GM23248 (cell line): ENCODE measurements at regions not wholly inside any gene's neighbourhood (a gene's known extent, or its start where the extent isn't known, plus 50 kb on each side); places are given as distances from the start of the nearest gene placed in this dataset.

Experiments used
- EZH2 ChIP-seq: fragments of 200-600 bp; sonication (generic); IDR thresholded peaks from 2 replicates; pipeline ENCODE4 v1.6.1; 2018; ENCODE audit warnings: antibody characterized with exemption, mild to moderate bottlenecking; ENCODE audit not compliant: insufficient read depth, poor library complexity, severe bottlenecking
- EZH2phosphoT487 ChIP-seq: fragments of 200-600 bp; sonication (generic); IDR thresholded peaks from 2 replicates; pipeline ENCODE4 v1.6.1; 2018; ENCODE audit warnings: antibody characterized with exemption, moderate library complexity, mild to moderate bottlenecking, low read depth; ENCODE audit not compliant: insufficient read depth

- TF ChIP-seq EZH2, result no peak
- no peak for TF ChIP-seq EZH2phosphoT487
Observed at GRCh38 chr18:34978953-34979608, 62.1 kb upstream of the MAPRE2 start.
